Peyer's patch (tissue), 4 donors: ENCODE measurements at regions not wholly inside any gene's neighbourhood (a gene's known extent, or its start where the extent isn't known, plus 50 kb on each side); places are given as distances from the start of the nearest gene placed in this dataset.

Source experiments
- CTCF ChIP-seq, 6 experiments: fragments of 450-650 bp in 4 of 6; fragments of 200-600 bp in 2 of 6; sonication (generic) in 1 of 6; IDR thresholded peaks; one replicate each; pipeline ENCODE4 v1.5.1; 2017 to 2019; ENCODE audit warnings: antibody characterized with exemption in 6 of 6, mild to moderate bottlenecking in 3 of 6, moderate library complexity in 1 of 6
- POLR2A ChIP-seq, 2 donors: fragments of 450-650 bp; IDR thresholded peaks; one replicate each; pipeline ENCODE4 v1.5.1; 2017; ENCODE audit warnings: antibody characterized with exemption in 2 of 2, mild to moderate bottlenecking in 2 of 2, moderate library complexity in 2 of 2

- no peak for TF ChIP-seq CTCF (IDR thresholded peaks at IDR 0.05)
- TF ChIP-seq POLR2A (IDR thresholded peaks at IDR 0.05): no peak
Measured at GRCh38 chr4:81642543-81642942, 170.8 kb upstream of the RASGEF1B start.
